ENCODE measurements at regions not wholly inside any gene's neighbourhood (a gene's known extent, or its start where the extent isn't known, plus 50 kb on each side); places are given as distances from the start of the nearest gene placed in this dataset.

- TF ChIP-seq REST (IDR thresholded peaks at IDR 0.05): no peak
- TF ChIP-seq EGR1 (IDR thresholded peaks at IDR 0.05; ENCODE audit: low read depth in 2 of 2): no peak
- no peak for TF ChIP-seq ATF3 (IDR thresholded peaks at IDR 0.05)
- TF ChIP-seq SP1 (IDR thresholded peaks at IDR 0.05): no peak
- TF ChIP-seq FOXA1 (IDR thresholded peaks at IDR 0.05): no peak
These were observed 492.5 kb downstream of the XPNPEP1 start (continued) for GRCh38 chr10:109430799-109431198.

GRCh38 chr10:109430043-109430760 is 493.1 kb downstream of the XPNPEP1 start:
- no peaks in the 10 kb centered on the region for H3K9me3 ChIP-seq (ENCODE audit: control insufficient read depth in 4 of 4, low read length in 3 of 4)
- WGBS: 69% methylated on average over 6 of the region's 6 CpGs
- no peaks in the 10 kb centered on the region for H3K27me3 ChIP-seq (ENCODE audit: control insufficient read depth in 4 of 4, insufficient read depth in 4 of 4, low read length in 3 of 4)
- H3K36me3 ChIP-seq (ENCODE audit: control insufficient read depth in 4 of 4, insufficient read depth in 3 of 4, low read depth in 1 of 4, low read length in 3 of 4): no peaks in the 10 kb centered on the region
- H3K9ac ChIP-seq (ENCODE audit: low read depth in 1 of 2, low read length in 2 of 2): no peak overlapping the region
- H3K4me1 ChIP-seq (ENCODE audit: control insufficient read depth in 4 of 4, insufficient read depth in 4 of 4, low read length in 3 of 4): no peaks in the 10 kb centered on the region
- H3K27ac ChIP-seq (ENCODE audit: low read depth in 1 of 2, low read length in 2 of 2): no peak overlapping the region
- no peak for DNase-seq (ENCODE audit: low spot score)
- H3K4me3 ChIP-seq (ENCODE audit: low read depth in 1 of 3, low read length in 3 of 3): no peak overlapping the region
- TF ChIP-seq HNF4G (IDR thresholded peaks at IDR 0.05) (no peak), JUND (IDR thresholded peaks at IDR 0.05) (no peak), RAD21 (IDR thresholded peaks at IDR 0.05) (no peak), SP1 (IDR thresholded peaks at IDR 0.05) (no peak), ATF3 (IDR thresholded peaks at IDR 0.05) (no peak), RXRA (IDR thresholded peaks at IDR 0.05) (no peak)

- no peak for DNase-seq (ENCODE audit: low spot score)
- H3K9ac ChIP-seq (ENCODE audit: low read depth in 1 of 2, low read length in 2 of 2): no peak overlapping the region
- no peaks in the 10 kb centered on the region for H3K27me3 ChIP-seq (ENCODE audit: control insufficient read depth in 4 of 4, insufficient read depth in 4 of 4, low read length in 3 of 4)
- H3K4me3 ChIP-seq (ENCODE audit: low read depth in 1 of 3, low read length in 3 of 3): no peak overlapping the region
- no peaks in the 10 kb centered on the region for H3K4me1 ChIP-seq (ENCODE audit: control insufficient read depth in 4 of 4, insufficient read depth in 4 of 4, low read length in 3 of 4)
- H3K9me3 ChIP-seq (ENCODE audit: control insufficient read depth in 4 of 4, low read length in 3 of 4): no peaks in the 10 kb centered on the region
- WGBS: 65% methylated on average over 3 of the region's 3 CpGs
- H3K36me3 ChIP-seq (ENCODE audit: control insufficient read depth in 4 of 4, insufficient read depth in 3 of 4, low read depth in 1 of 4, low read length in 3 of 4): no peaks in the 10 kb centered on the region
- no peak overlapping the region for H3K27ac ChIP-seq (ENCODE audit: low read depth in 1 of 2, low read length in 2 of 2)
- TF ChIP-seq EGR1 (IDR thresholded peaks at IDR 0.05; ENCODE audit: low read depth in 2 of 2): no peak
- no peak for TF ChIP-seq JUND (IDR thresholded peaks at IDR 0.05)
- no peak for TF ChIP-seq FOXA1 (IDR thresholded peaks at IDR 0.05)
- no peak for TF ChIP-seq HNF4A (conservative IDR thresholded peaks at IDR 0.05)
- TF ChIP-seq NR2F2 (IDR thresholded peaks at IDR 0.05): no peak
- no peak for TF ChIP-seq TAF1 (conservative IDR thresholded peaks at IDR 0.05)
- TF ChIP-seq HNF4G (IDR thresholded peaks at IDR 0.05): no peak
- no peak for TF ChIP-seq REST (IDR thresholded peaks at IDR 0.05)
- TF ChIP-seq RXRA (IDR thresholded peaks at IDR 0.05): no peak
- TF ChIP-seq RAD21 (IDR thresholded peaks at IDR 0.05): no peak
- no peak for TF ChIP-seq YY1 (IDR thresholded peaks at IDR 0.05)
- TF ChIP-seq GABPA (IDR thresholded peaks at IDR 0.05 in 1 of 2, conservative IDR thresholded peaks at IDR 0.05 in 1 of 2): no peak
- no peak for TF ChIP-seq ZBTB33 (IDR thresholded peaks at IDR 0.05)
- TF ChIP-seq FOXA2 (IDR thresholded peaks at IDR 0.05): no peak
- TF ChIP-seq SP1 (IDR thresholded peaks at IDR 0.05): no peak
- TF ChIP-seq CTCF (IDR thresholded peaks at IDR 0.05; ENCODE audit: low read depth, low read length, missing input control): no peak
These were observed 494.4 kb downstream of the XPNPEP1 start for GRCh38 chr10:109428775-109429491.

Data from liver (tissue), 8 donors.